HepG2 (cell line): ENCODE measurements at regions not wholly inside any gene's neighbourhood (a gene's known extent, or its start where the extent isn't known, plus 50 kb on each side); places are given as distances from the start of the nearest gene placed in this dataset.

Experiments used
- FOXA3 ChIP-seq: IDR thresholded peaks from 2 replicates; pipeline ENCODE4 v1.6.1; 2016; ENCODE audit warnings: missing genetic modification reagents, missing compliant biosample characterization
- GFI1 ChIP-seq: sonication (generic); formaldehyde crosslinking; IDR thresholded peaks from 2 replicates; pipeline ENCODE4 v1.5.0; 2020; ENCODE audit warnings: missing genetic modification reagents, mild to moderate bottlenecking, borderline replicate concordance
- HNF1A ChIP-seq, 2 experiments: sonication (generic) in 1 of 2; formaldehyde crosslinking in 1 of 2; IDR thresholded peaks; 2 replicates each; pipeline versions ENCODE4 v1.4.0 to v1.6.1; 2016 to 2020; ENCODE audit warnings: borderline replicate concordance in 1 of 2, low read depth in 1 of 2, mild to moderate bottlenecking in 1 of 2, missing genetic modification reagents in 1 of 2
- HNF4G ChIP-seq, 2 experiments: sonication (generic) in 1 of 2; formaldehyde crosslinking in 1 of 2; IDR thresholded peaks; 2 replicates each; pipeline versions ENCODE4 v1.4.0 to v1.6.1; 2011 to 2020; ENCODE audit warnings: borderline replicate concordance in 2 of 2, low read depth in 2 of 2, mild to moderate bottlenecking in 2 of 2, low read length in 1 of 2, missing genetic modification reagents in 1 of 2, moderate library complexity in 1 of 2
- ISL2 ChIP-seq: sonication (generic); formaldehyde crosslinking; IDR thresholded peaks from 2 replicates; pipeline ENCODE4 v1.5.0; 2020; ENCODE audit warnings: missing genetic modification reagents
- JARID2 ChIP-seq: sonication (generic); formaldehyde crosslinking; IDR thresholded peaks from 2 replicates; pipeline ENCODE4 v1.8.1; 2023; ENCODE audit warnings: missing genetic modification reagents, inconsistent platforms; ENCODE audit not compliant: insufficient replicate concordance
- KLF12 ChIP-seq: sonication (generic); formaldehyde crosslinking; IDR thresholded peaks from 2 replicates; pipeline ENCODE4 v1.4.0; 2020; ENCODE audit warnings: missing genetic modification reagents, borderline replicate concordance
- MAFK ChIP-seq, 2 experiments: IDR thresholded peaks in 1 of 2; conservative IDR thresholded peaks in 1 of 2; 2 replicates each; pipeline ENCODE4 v1.6.1; 2011; ENCODE audit warnings: improper control_type of control experiment in 2 of 2, low read length in 2 of 2
- MED13 ChIP-seq: sonication (generic); formaldehyde crosslinking; IDR thresholded peaks from 2 replicates; pipeline ENCODE4 v1.5.0; 2020; ENCODE audit warnings: missing genetic modification reagents
- PHF21A ChIP-seq: sonication (generic); formaldehyde crosslinking; IDR thresholded peaks from 2 replicates; pipeline ENCODE4 v1.5.0; 2020; ENCODE audit warnings: mild to moderate bottlenecking, missing genetic modification reagents
- RAD21 ChIP-seq: fragments of 450-650 bp; formaldehyde crosslinking; IDR thresholded peaks from 2 replicates; pipeline ENCODE4 v1.5.0; 2020; ENCODE audit warnings: mild to moderate bottlenecking
- SALL1 ChIP-seq: sonication (generic); formaldehyde crosslinking; IDR thresholded peaks from 2 replicates; pipeline ENCODE4 v1.8.0; 2022; ENCODE audit warnings: mild to moderate bottlenecking, missing genetic modification reagents
- SOX13 ChIP-seq, 3 experiments: fragments of 450-650 bp in 1 of 3; sonication (generic) in 1 of 3; formaldehyde crosslinking in 1 of 3; IDR thresholded peaks in 2 of 3; conservative IDR thresholded peaks in 1 of 3; 2 replicates each; pipeline versions ENCODE4 v1.5.0 to v1.6.1; 2016 to 2020; ENCODE audit warnings: antibody characterized with exemption in 1 of 3, mild to moderate bottlenecking in 1 of 3, missing compliant biosample characterization in 1 of 3, missing genetic modification reagents in 1 of 3, moderate library complexity in 1 of 3
- STAG1 ChIP-seq: sonication (generic); formaldehyde crosslinking; IDR thresholded peaks from 2 replicates; pipeline ENCODE4 v1.4.0; 2020; ENCODE audit warnings: missing genetic modification reagents
- ZNF138 ChIP-seq: sonication (generic); formaldehyde crosslinking; IDR thresholded peaks from 2 replicates; pipeline ENCODE4 v1.5.0; 2020; ENCODE audit warnings: mild to moderate bottlenecking, low read depth, missing genetic modification reagents
- ZNF362 ChIP-seq: sonication (generic); formaldehyde crosslinking; IDR thresholded peaks from 2 replicates; pipeline ENCODE4 v1.4.0; 2020; ENCODE audit warnings: missing genetic modification reagents, mild to moderate bottlenecking, borderline replicate concordance
- ZNF367 ChIP-seq: sonication (generic); formaldehyde crosslinking; IDR thresholded peaks from 2 replicates; pipeline ENCODE4 v1.4.0; 2020; ENCODE audit warnings: missing genetic modification reagents, borderline replicate concordance
- ZNF598 ChIP-seq: sonication (generic); formaldehyde crosslinking; IDR thresholded peaks from 2 replicates; pipeline ENCODE4 v1.5.1; 2020; ENCODE audit warnings: mild to moderate bottlenecking, missing genetic modification reagents, borderline replicate concordance
- ZNF788 ChIP-seq: sonication (generic); formaldehyde crosslinking; IDR thresholded peaks from 2 replicates; pipeline ENCODE4 v1.5.0; 2020; ENCODE audit warnings: mild to moderate bottlenecking, missing genetic modification reagents, borderline replicate concordance
- TF ChIP-seq, protein P1 (sequence below): IDR thresholded peaks from 2 replicates; pipeline ENCODE4 v1.6.1; 2016; ENCODE audit warnings: missing compliant biosample characterization, missing genetic modification reagents, borderline replicate concordance

GRCh38 chr6:37110500-37111461 lies 59.2 kb upstream of the PIM1 start (continued):
- no peak for TF ChIP-seq MAFK (conservative IDR thresholded peaks at IDR 0.05 in 1 of 2, IDR thresholded peaks at IDR 0.05 in 1 of 2; ENCODE audit: low read length in 2 of 2)
- TF ChIP-seq FOXA3 (CRISPR knock-in tag) = peak; percentile 92
- TF ChIP-seq SOX13 (IDR thresholded peaks at IDR 0.05) = peak; percentile 90
- TF ChIP-seq SOX13 (CRISPR knock-in tag; conservative IDR thresholded peaks at IDR 0.05 in 1 of 2, IDR thresholded peaks at IDR 0.05 in 1 of 2) = peak in 1 of 2 experiments; percentile 97; a peak in 2 of 4 replicates
- TF ChIP-seq HNF1A (IDR thresholded peaks at IDR 0.05; ENCODE audit: low read depth) = peak; percentile 43; the same call in 1 of the 2 replicates
- TF ChIP-seq HNF1A (CRISPR knock-in tag; IDR thresholded peaks at IDR 0.05; ENCODE audit: borderline replicate concordance) = peak; percentile 42; the same call in 1 of the 2 replicates
- TF ChIP-seq STAG1 (CRISPR knock-in tag) = peak; percentile 30
- TF ChIP-seq ZNF362 = peak; percentile 83; the same call in 1 of the 2 replicates
- peak; percentile 82; the same call in 1 of the 2 replicates for TF ChIP-seq PHF21A (CRISPR knock-in tag)
- TF ChIP-seq ZNF367 = no peak
- TF ChIP-seq MED13 (CRISPR knock-in tag) = no peak
- peak; percentile 51; the same call in 1 of the 2 replicates for TF ChIP-seq ISL2
- TF ChIP-seq SALL1 (CRISPR knock-in tag) = peak; percentile 95
- TF ChIP-seq RAD21 = peak; percentile 10; the same call in 1 of the 2 replicates
- 0 out of 2 replicates have a peak, but pooled peaks have one; percentile 28 for TF ChIP-seq KLF12 (CRISPR knock-in tag)
- TF ChIP-seq, protein P1, sequence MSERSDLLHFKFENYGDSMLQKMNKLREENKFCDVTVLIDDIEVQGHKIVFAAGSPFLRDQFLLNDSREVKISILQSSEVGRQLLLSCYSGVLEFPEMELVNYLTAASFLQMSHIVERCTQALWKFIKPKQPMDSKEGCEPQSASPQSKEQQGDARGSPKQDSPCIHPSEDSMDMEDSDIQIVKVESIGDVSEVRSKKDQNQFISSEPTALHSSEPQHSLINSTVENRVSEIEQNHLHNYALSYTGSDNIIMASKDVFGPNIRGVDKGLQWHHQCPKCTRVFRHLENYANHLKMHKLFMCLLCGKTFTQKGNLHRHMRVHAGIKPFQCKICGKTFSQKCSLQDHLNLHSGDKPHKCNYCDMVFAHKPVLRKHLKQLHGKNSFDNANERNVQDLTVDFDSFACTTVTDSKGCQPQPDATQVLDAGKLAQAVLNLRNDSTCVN (CRISPR knock-in tag) = peak; percentile 84
- peak; percentile 71; the same call in 1 of the 2 replicates for TF ChIP-seq ZNF788 (CRISPR knock-in tag)
- TF ChIP-seq ZNF138 (CRISPR knock-in tag) = no peak
- TF ChIP-seq JARID2 = peak; percentile 4
- TF ChIP-seq HNF4G (IDR thresholded peaks at IDR 0.05; ENCODE audit: borderline replicate concordance, low read depth, low read length) = peak; percentile 35; the same call in 1 of the 2 replicates
- peak; percentile 50; the same call in 1 of the 2 replicates for TF ChIP-seq HNF4G (CRISPR knock-in tag; IDR thresholded peaks at IDR 0.05; ENCODE audit: borderline replicate concordance, low read depth)
- no peak for TF ChIP-seq ZNF598
- TF ChIP-seq GFI1 (CRISPR knock-in tag) = peak; percentile 80
